ENCODE measurements at regions not wholly inside any gene's neighbourhood (a gene's known extent, or its start where the extent isn't known, plus 50 kb on each side); places are given as distances from the start of the nearest gene placed in this dataset.

GRCh38 chr11:39809833-39810232 is 1649.6 kb downstream of the LRRC4C start:
- Histone ChIP-seq H3K27me3 (ENCODE audit: low read depth, low read length) (no peaks in the 10 kb centered on the region), H3K9me3 (ENCODE audit: insufficient read depth, low read length) (no peaks in the 10 kb centered on the region), H3K4me3 (ENCODE audit: low read length) (no peak overlapping the region), H3K9ac (ENCODE audit: low read length) (no peak overlapping the region), H4K20me1 (ENCODE audit: insufficient read depth, low read length) (no peaks in the 10 kb centered on the region), H3K4me2 (ENCODE audit: low read length) (no peak overlapping the region), H3K36me3 (replicated peaks; ENCODE audit: low read depth, low read length) (no peaks in the 10 kb centered on the region), H3K27ac (ENCODE audit: low read length) (no peak overlapping the region), H3K4me1 (ENCODE audit: low read length) (no peaks in the 10 kb centered on the region), H2AFZ (ENCODE audit: low read depth, low read length) (no peak overlapping the region; the same call in 1 of the 2 replicates), H3K79me2 (ENCODE audit: low read length) (no peaks in the 10 kb centered on the region)
- TF ChIP-seq EZH2phosphoT487 (IDR thresholded peaks at IDR 0.05; ENCODE audit: low read depth) (no peak), CTCF (IDR thresholded peaks at IDR 0.05; ENCODE audit: low read depth, low read length) (no peak)

- Histone ChIP-seq H3K4me3 (ENCODE audit: low read length) (no peak overlapping the region), H3K9me3 (ENCODE audit: insufficient read depth, low read length) (no peaks in the 10 kb centered on the region), H3K27me3 (ENCODE audit: low read depth, low read length) (no peaks in the 10 kb centered on the region), H3K4me1 (ENCODE audit: low read length) (peaks cover 6% of the 10 kb centered on the region; the same call in 1 of the 2 replicates), H3K36me3 (replicated peaks; ENCODE audit: low read depth, low read length) (no peaks in the 10 kb centered on the region), H3K4me2 (ENCODE audit: low read length) (no peak overlapping the region), H3K9ac (ENCODE audit: low read length) (no peak overlapping the region), H3K27ac (ENCODE audit: low read length) (no peak overlapping the region), H2AFZ (ENCODE audit: low read depth, low read length) (no peak overlapping the region), H4K20me1 (ENCODE audit: insufficient read depth, low read length) (no peaks in the 10 kb centered on the region), H3K79me2 (ENCODE audit: low read length) (no peaks in the 10 kb centered on the region)
- TF ChIP-seq CTCF (IDR thresholded peaks at IDR 0.05; ENCODE audit: low read depth, low read length) (no peak), EZH2phosphoT487 (IDR thresholded peaks at IDR 0.05; ENCODE audit: low read depth) (no peak)
These were observed 1651.5 kb downstream of the LRRC4C start for GRCh38 chr11:39807904-39808303.

GRCh38 chr11:39806652-39807051 is 1652.8 kb downstream of the LRRC4C start:
- H4K20me1 ChIP-seq (ENCODE audit: insufficient read depth, low read length), result no peaks in the 10 kb centered on the region
- TF ChIP-seq EZH2phosphoT487 (IDR thresholded peaks at IDR 0.05; ENCODE audit: low read depth), result no peak
- no peak for TF ChIP-seq CTCF (IDR thresholded peaks at IDR 0.05; ENCODE audit: low read depth, low read length)
- no peaks in the 10 kb centered on the region for H3K79me2 ChIP-seq (ENCODE audit: low read length)
- no peaks in the 10 kb centered on the region for H3K36me3 ChIP-seq (replicated peaks; ENCODE audit: low read depth, low read length)
- no peaks in the 10 kb centered on the region for H3K27me3 ChIP-seq (ENCODE audit: low read depth, low read length)
- H3K4me2 ChIP-seq (ENCODE audit: low read length), result no peak overlapping the region
- H3K4me1 ChIP-seq (ENCODE audit: low read length), result peaks cover 6% of the 10 kb centered on the region; the same call in 1 of the 2 replicates
- no peak overlapping the region for H3K4me3 ChIP-seq (ENCODE audit: low read length)
- no peaks in the 10 kb centered on the region for H3K9me3 ChIP-seq (ENCODE audit: insufficient read depth, low read length)
- H2AFZ ChIP-seq (ENCODE audit: low read depth, low read length), result no peak overlapping the region
- no peak overlapping the region for H3K27ac ChIP-seq (ENCODE audit: low read length)
- H3K9ac ChIP-seq (ENCODE audit: low read length), result no peak overlapping the region

GRCh38 chr11:39804271-39804670 is 1655.2 kb downstream of the LRRC4C start:
- no peaks in the 10 kb centered on the region for H3K27me3 ChIP-seq (ENCODE audit: low read depth, low read length)
- H3K4me2 ChIP-seq (ENCODE audit: low read length), result no peak overlapping the region
- H3K36me3 ChIP-seq (replicated peaks; ENCODE audit: low read depth, low read length), result no peaks in the 10 kb centered on the region

More at GRCh38 chr11:39804271-39804670, 1655.2 kb downstream of the LRRC4C start:
- no peak overlapping the region for H2AFZ ChIP-seq (ENCODE audit: low read depth, low read length)
- H4K20me1 ChIP-seq (ENCODE audit: insufficient read depth, low read length), result no peaks in the 10 kb centered on the region
- TF ChIP-seq CTCF (IDR thresholded peaks at IDR 0.05; ENCODE audit: low read depth, low read length) (no peak), EZH2phosphoT487 (IDR thresholded peaks at IDR 0.05; ENCODE audit: low read depth) (no peak)
- no peak overlapping the region for H3K9ac ChIP-seq (ENCODE audit: low read length)
- H3K4me3 ChIP-seq (ENCODE audit: low read length), result no peak overlapping the region
- no peaks in the 10 kb centered on the region for H3K79me2 ChIP-seq (ENCODE audit: low read length)
- H3K27ac ChIP-seq (ENCODE audit: low read length), result no peak overlapping the region
- H3K4me1 ChIP-seq (ENCODE audit: low read length), result peaks cover 6% of the 10 kb centered on the region; the same call in 1 of the 2 replicates
- H3K9me3 ChIP-seq (ENCODE audit: insufficient read depth, low read length), result no peaks in the 10 kb centered on the region
